GM12878 (cell line): ENCODE measurements at regions not wholly inside any gene's neighbourhood (a gene's known extent, or its start where the extent isn't known, plus 50 kb on each side); places are given as distances from the start of the nearest gene placed in this dataset.

Experiments
- ATAC-seq: fragments of 200-7000 bp; cut with Tn5 transposase; 3 replicates; pipeline ENCODE4 v1.9.1; 2020; ENCODE audit warnings: mild to moderate bottlenecking, moderate library complexity
- BruUV-seq: library from RNA; stranded (reverse); fragments of 400-500 nt; replicated peaks from 2 replicates; lab custom pipeline; 2021; lab: Mats Ljungman, UMichigan
- CTCF ChIA-PET: fragments of 300-600 bp; sonication (Branson Sonifier 250); formaldehyde crosslinking; extraction: SDS; loops from one replicate; lab custom pipeline; 2021; ENCODE audit warnings: inconsistent platforms; lab: Yijun Ruan, JAX
- POLR2A ChIA-PET: fragments of 350-600 bp; formaldehyde crosslinking; extraction: SDS; loops from one replicate; lab custom pipeline; 2021; ENCODE audit warnings: inconsistent platforms; lab: Charles Lee
- RAD21 ChIA-PET: fragments of 300-600 bp; sonication (Branson Sonifier 250); formaldehyde crosslinking; loops from one replicate; lab custom pipeline; 2023; ENCODE audit warnings: antibody characterized with exemption; ENCODE audit not compliant: unreplicated experiment; lab: Charles Lee
- SMC1A ChIA-PET: fragments of 300-600 bp; sonication (Branson Sonifier 250); formaldehyde crosslinking; loops from one replicate; lab custom pipeline; 2023; ENCODE audit not compliant: unreplicated experiment, uncharacterized antibody; lab: Charles Lee
- DNase-seq: peaks from one replicate; pipeline ENCODE4 v3.0.0-alpha.2; 2011; ENCODE audit warnings: low read depth, low spot score
- FAIRE-seq: peaks from 3 replicates; lab custom pipeline; 2011; peaks lifted over from hg19 to GRCh38; lab: Jason Lieb, UNC
- H2AFZ ChIP-seq: 2 replicates; pipeline ENCODE4 v1.6.0; 2011; ENCODE audit warnings: low read depth, low read length, control low read depth; ENCODE audit not compliant: control insufficient read depth
- H3K27ac ChIP-seq: 2 replicates; pipeline ENCODE4 v1.5.1; 2011; ENCODE audit warnings: control low read depth; ENCODE audit not compliant: control insufficient read depth, insufficient read depth
- H3K27me3 ChIP-seq, 2 experiments: replicated peaks in 1 of 2; 2 replicates each; pipeline versions ENCODE4 v1.6.0 to v1.6.1; 2011; ENCODE audit warnings: low read length in 1 of 2; ENCODE audit not compliant: control insufficient read depth in 2 of 2, insufficient read depth in 2 of 2
- H3K36me3 ChIP-seq, 2 experiments: 2 replicates each; pipeline ENCODE4 v1.5.1; 2011; ENCODE audit warnings: low read length in 1 of 2; ENCODE audit not compliant: control insufficient read depth in 2 of 2, insufficient read depth in 2 of 2
- H3K4me1 ChIP-seq: 2 replicates; pipeline ENCODE4 v1.6.1; 2011; ENCODE audit warnings: mild to moderate bottlenecking, low read length, moderate library complexity, mixed read lengths; ENCODE audit not compliant: control insufficient read depth, insufficient read depth
- H3K4me2 ChIP-seq: 2 replicates; pipeline ENCODE4 v1.6.0; 2011; ENCODE audit warnings: control low read depth; ENCODE audit not compliant: control insufficient read depth, insufficient read depth
- H3K4me3 ChIP-seq: fragments of 200-600 bp; sonication (generic); 2 replicates; pipeline ENCODE4 v1.5.1; 2016
- H3K79me2 ChIP-seq: 2 replicates; pipeline ENCODE4 v1.6.0; 2011; ENCODE audit warnings: low read length; ENCODE audit not compliant: control insufficient read depth, insufficient read depth
- H3K9ac ChIP-seq: 2 replicates; pipeline ENCODE4 v1.8.0; 2011; ENCODE audit warnings: low read length, control low read depth, mixed read lengths; ENCODE audit not compliant: control insufficient read depth, insufficient read depth
- H3K9me3 ChIP-seq: replicated peaks from 3 replicates; pipeline ENCODE4 v1.5.1; 2011; ENCODE audit warnings: mild to moderate bottlenecking, low read length; ENCODE audit not compliant: control insufficient read depth, insufficient read depth
- H4K20me1 ChIP-seq: 2 replicates; pipeline ENCODE4 v1.6.0; 2011; ENCODE audit not compliant: control insufficient read depth, insufficient read depth
- BCL3 ChIP-seq: IDR thresholded peaks from 2 replicates; pipeline ENCODE4 v1.6.1; 2011; ENCODE audit warnings: borderline replicate concordance, low read depth, mild to moderate bottlenecking, moderate library complexity, low read length; ENCODE audit not compliant: insufficient read depth, poor library complexity, severe bottlenecking
- CHD1 ChIP-seq: IDR thresholded peaks from 2 replicates; pipeline ENCODE4 v1.6.1; 2012; ENCODE audit warnings: low read depth, low read length, improper control_type of control experiment
- PAX5 ChIP-seq: IDR thresholded peaks from 2 replicates; pipeline ENCODE4 v1.6.1; 2011; ENCODE audit warnings: low read depth, low read length, borderline replicate concordance
- ZBTB4 ChIP-seq: fragments of 450-650 bp; formaldehyde crosslinking; IDR thresholded peaks from 2 replicates; pipeline ENCODE4 v1.4.0; 2022; ENCODE audit warnings: mild to moderate bottlenecking, moderate library complexity
- WGBS: methylation state at CpG from one replicate; pipeline ENCODE4 v1.1.6; 2016; ENCODE audit warnings: low lambda C conversion rate; ENCODE audit not compliant: insufficient replicate concordance, insufficient coverage; ENCODE audit errors: missing lambda C conversion rate; 5-methylcytosine and 5-hydroxymethylcytosine counted together
- in situ Hi-C: fragments of 300-500 bp; cut with MboI; formaldehyde crosslinking; loops from 9 replicates; pipeline ENCODE4 v1.14.3; 2018; ENCODE audit warnings: mixed read lengths
- intact Hi-C: fragments of 100-400 bp; cut with micrococcal nuclease; formaldehyde crosslinking; loops from one replicate; pipeline ENCODE4 v1.14.2; 2022; ENCODE audit not compliant: unreplicated experiment

- no peak for ATAC-seq
- no peak for DNase-seq
- ChIA-PET SMC1A (no interaction called here), CTCF (no interaction called here), POLR2A (no interaction called here), RAD21 (no interaction called here)
- BruUV-seq = no TSS peak
- no peak overlapping the region for H2AFZ ChIP-seq
- no peaks in the 10 kb centered on the region for H3K36me3 ChIP-seq
- H3K9ac ChIP-seq = no peak overlapping the region
- no peaks in the 10 kb centered on the region; a peak in 1 of 4 replicates for H3K27me3 ChIP-seq
- intact Hi-C loops (no loop called here), in situ Hi-C loops (no loop called here)
- no peak for FAIRE-seq
- H3K4me1 ChIP-seq = no peaks in the 10 kb centered on the region
- no peak overlapping the region for H3K4me2 ChIP-seq
- no peak overlapping the region for H3K27ac ChIP-seq
- WGBS = 0% methylated on average over 3 of the region's 3 CpGs
- no peak overlapping the region for H3K4me3 ChIP-seq
- no peak for TF ChIP-seq ZBTB4 (CRISPR knock-in tag)
- TF ChIP-seq CHD1 = no peak
- no peak for TF ChIP-seq BCL3
- TF ChIP-seq PAX5 = no peak
- H3K79me2 ChIP-seq = no peaks in the 10 kb centered on the region
- no peaks in the 10 kb centered on the region for H4K20me1 ChIP-seq
- no peaks in the 10 kb centered on the region for H3K9me3 ChIP-seq
Measured at GRCh38 chr1:213656039-213656438, 331.7 kb upstream of the PROX1 start.
